ENCODE measurements at regions not wholly inside any gene's neighbourhood (a gene's known extent, or its start where the extent isn't known, plus 50 kb on each side); places are given as distances from the start of the nearest gene placed in this dataset.
"Not testable (repeated sequence)": the region's sequence is repeated elsewhere in the genome, so short reads cannot be mapped to it uniquely, and the experiment has no call there.

GRCh38 chr18:65592435-65592834, 158.4 kb upstream of the CDH7 start:
- no peaks in the 10 kb centered on the region for H3K27me3 Mint-ChIP-seq (ENCODE audit: low read depth)
- H3K4me3 Mint-ChIP-seq: no peak overlapping the region
- no peak for DNase-seq (ENCODE audit: low spot score in 2 of 2, unreplicated experiment in 2 of 2)

GRCh38 chr18:65587491-65587890, 163.3 kb upstream of the CDH7 start:
- TF ChIP-seq CTCF (IDR thresholded peaks at IDR 0.05; ENCODE audit: unreplicated experiment): no peak
- Mint-ChIP-seq H3K4me1 (peaks cover 3% of the 10 kb centered on the region), H3K4me3 (no peak overlapping the region), H3K27me3 (ENCODE audit: low read depth) (no peaks in the 10 kb centered on the region), H3K9me3 (no peaks in the 10 kb centered on the region), H3K36me3 (no peaks in the 10 kb centered on the region), H3K27ac (no peak overlapping the region)
- DNase-seq (ENCODE audit: low spot score in 2 of 2, unreplicated experiment in 2 of 2): no peak

More at GRCh38 chr18:65592435-65592834, 158.4 kb upstream of the CDH7 start:
- Mint-ChIP-seq H3K36me3 (no peaks in the 10 kb centered on the region), H3K27ac (no peak overlapping the region), H3K9me3 (no peaks in the 10 kb centered on the region), H3K4me1 (peaks cover 4% of the 10 kb centered on the region)
- no peak for TF ChIP-seq CTCF (IDR thresholded peaks at IDR 0.05; ENCODE audit: unreplicated experiment)

GRCh38 chr18:65582094-65582493, 168.7 kb upstream of the CDH7 start:
- DNase-seq (ENCODE audit: low spot score in 2 of 2, unreplicated experiment in 2 of 2); H3K27ac Mint-ChIP-seq; H3K4me3 Mint-ChIP-seq; H3K4me1 Mint-ChIP-seq; H3K36me3 Mint-ChIP-seq; H3K27me3 Mint-ChIP-seq (ENCODE audit: low read depth): not testable (repeated sequence)
- H3K9me3 Mint-ChIP-seq: peaks cover 10% of the 10 kb centered on the region

- Mint-ChIP-seq H3K4me1 (peaks cover 1% of the 10 kb centered on the region), H3K36me3 (no peaks in the 10 kb centered on the region), H3K9me3 (peaks cover 3% of the 10 kb centered on the region), H3K4me3 (no peak overlapping the region), H3K27me3 (ENCODE audit: low read depth) (no peaks in the 10 kb centered on the region), H3K27ac (no peak overlapping the region)
- DNase-seq (ENCODE audit: low spot score in 2 of 2, unreplicated experiment in 2 of 2): no peak
- TF ChIP-seq CTCF (IDR thresholded peaks at IDR 0.05; ENCODE audit: unreplicated experiment): no peak
These were observed 181.9 kb upstream of the CDH7 start for GRCh38 chr18:65568866-65569265.

- H3K27ac Mint-ChIP-seq: no peak overlapping the region
- no peak for DNase-seq (ENCODE audit: low spot score in 2 of 2, unreplicated experiment in 2 of 2)
- H3K4me3 Mint-ChIP-seq: no peak overlapping the region
- H3K4me1 Mint-ChIP-seq: peaks cover 1% of the 10 kb centered on the region
- H3K27me3 Mint-ChIP-seq (ENCODE audit: low read depth): no peaks in the 10 kb centered on the region
- peaks cover 3% of the 10 kb centered on the region for H3K9me3 Mint-ChIP-seq
- no peaks in the 10 kb centered on the region for H3K36me3 Mint-ChIP-seq
- no peak for TF ChIP-seq CTCF (IDR thresholded peaks at IDR 0.05; ENCODE audit: unreplicated experiment)
These were observed 183.4 kb upstream of the CDH7 start for GRCh38 chr18:65567372-65567771.

- H3K9me3 Mint-ChIP-seq: peaks cover 7% of the 10 kb centered on the region
- peaks cover 5% of the 10 kb centered on the region for H3K4me1 Mint-ChIP-seq
- no peaks in the 10 kb centered on the region for H3K27me3 Mint-ChIP-seq (ENCODE audit: low read depth)
- TF ChIP-seq CTCF (IDR thresholded peaks at IDR 0.05; ENCODE audit: unreplicated experiment): no peak
- H3K27ac Mint-ChIP-seq: no peak overlapping the region
- H3K4me3 Mint-ChIP-seq: no peak overlapping the region
- no peaks in the 10 kb centered on the region for H3K36me3 Mint-ChIP-seq
- no peak for DNase-seq (ENCODE audit: low spot score in 2 of 2, unreplicated experiment in 2 of 2)
These were observed 202.5 kb upstream of the CDH7 start for GRCh38 chr18:65548316-65548715.
